Right lobe of liver (tissue), 6 donors: ENCODE measurements at regions not wholly inside any gene's neighbourhood (a gene's known extent, or its start where the extent isn't known, plus 50 kb on each side); places are given as distances from the start of the nearest gene placed in this dataset.

ENCODE experiments used
- ATAC-seq, 4 donors: fragments of 200-7000 bp; cut with Tn5 transposase; one replicate each; pipeline ENCODE4 v1.9.1; 2020; ENCODE audit warnings: mild to moderate bottlenecking in 4 of 4, moderate library complexity in 4 of 4
- DNase-seq, 3 donors: peaks; one replicate each; pipeline ENCODE4 v3.0.0-alpha.2; 2020
- H3K27ac ChIP-seq, 3 donors: fragments of 200-600 bp; one replicate each; pipeline ENCODE4 v1.8.0; 2022
- H3K27me3 ChIP-seq, 2 donors: fragments of 200-600 bp; one replicate each; pipeline ENCODE4 v1.8.0; 2022
- H3K36me3 ChIP-seq, 4 donors: fragments of 200-600 bp; sonication (generic) in 1 of 4; one replicate each; pipeline versions ENCODE4 v1.5.1 to v1.8.0; 2017 to 2022; ENCODE audit warnings: control low read depth in 1 of 4
- H3K4me1 ChIP-seq, 4 donors: fragments of 200-600 bp; sonication (generic) in 1 of 4; one replicate each; pipeline versions ENCODE4 v1.5.1 to v1.8.0; 2017 to 2022; ENCODE audit warnings: control low read depth in 1 of 4
- H3K4me3 ChIP-seq, 3 donors: fragments of 200-600 bp; one replicate each; pipeline ENCODE4 v1.8.0; 2022
- H3K9me3 ChIP-seq, 4 donors: fragments of 200-600 bp; sonication (generic) in 1 of 4; one replicate each; pipeline versions ENCODE4 v1.5.1 to v1.8.0; 2017 to 2022; ENCODE audit warnings: control low read depth in 1 of 4
- CTCF ChIP-seq, 4 donors: fragments of 200-600 bp in 3 of 4; fragments of 450-650 bp in 1 of 4; IDR thresholded peaks; one replicate each; pipeline versions ENCODE4 v1.5.1 to v1.8.0; 2016 to 2022; ENCODE audit warnings: antibody characterized with exemption in 4 of 4, mild to moderate bottlenecking in 2 of 4
- POLR2A ChIP-seq: fragments of 450-650 bp; IDR thresholded peaks from one replicate; pipeline ENCODE4 v1.6.1; 2017; ENCODE audit warnings: antibody characterized with exemption, mild to moderate bottlenecking
- WGBS: methylation state at CpG from one replicate; pipeline ENCODE4 v1.1.6; 2018; ENCODE audit warnings: low coverage, low lambda C conversion rate; ENCODE audit not compliant: insufficient coverage; ENCODE audit errors: missing lambda C conversion rate; 5-methylcytosine and 5-hydroxymethylcytosine counted together
- intact Hi-C, 2 donors: fragments of 100-400 bp; cut with DNase I; formaldehyde crosslinking; loops; one replicate each; pipeline versions ENCODE4 v1.11.2 to v1.14.1; 2022
- donor health status: DM: no; HTN: yes; CAD: no.
- donor health status: DM: no; HTN: no; CAD: no.
- donor health status: DM: no; HTN: no; CAD: no.
- donor health status: DM: no; HTN: yes; CAD: no.
- donor health status: DM: no; HTN: yes; CAD: no.

- no peak for DNase-seq
- no peaks in the 10 kb centered on the region for H3K4me1 ChIP-seq
- ATAC-seq: peak in 1 of 4 donors; percentile 26
- 42% methylated on average over 5 of the region's 8 CpGs for WGBS
- no peak for TF ChIP-seq CTCF (IDR thresholded peaks at IDR 0.05)
- no peak for TF ChIP-seq POLR2A
- no peak overlapping the region for H3K4me3 ChIP-seq
- intact Hi-C loops: no loop called here
- no peaks in the 10 kb centered on the region for H3K27me3 ChIP-seq
- H3K9me3 ChIP-seq: no peaks in the 10 kb centered on the region
- H3K36me3 ChIP-seq: no peaks in the 10 kb centered on the region
- H3K27ac ChIP-seq: no peak overlapping the region
Observed at GRCh38 chr15:69823223-69823907, 274.4 kb downstream of the TLE3 start.

- H3K9me3 ChIP-seq: no peaks in the 10 kb centered on the region
- ATAC-seq (no peak), DNase-seq (no peak)
- intact Hi-C loops: no loop called here
- H3K27me3 ChIP-seq: no peaks in the 10 kb centered on the region
- H3K27ac ChIP-seq: no peak overlapping the region
- H3K4me1 ChIP-seq: no peaks in the 10 kb centered on the region
- no peak for TF ChIP-seq POLR2A
- WGBS: 65% methylated on average over 9 of the region's 9 CpGs
- no peaks in the 10 kb centered on the region for H3K36me3 ChIP-seq
- H3K4me3 ChIP-seq: no peak overlapping the region
Observed at GRCh38 chr15:69824075-69824876, 273.4 kb downstream of the TLE3 start.

GRCh38 chr15:69824877-69825406, 272.8 kb downstream of the TLE3 start:
- no peak overlapping the region for H3K4me3 ChIP-seq
- H3K9me3 ChIP-seq: no peaks in the 10 kb centered on the region
- DNase-seq: no peak
- TF ChIP-seq CTCF (IDR thresholded peaks at IDR 0.05) (no peak), POLR2A (no peak)
- no peak overlapping the region for H3K27ac ChIP-seq
- H3K27me3 ChIP-seq: no peaks in the 10 kb centered on the region
- no peaks in the 10 kb centered on the region for H3K4me1 ChIP-seq
- ATAC-seq: no peak
- 72% methylated on average over 2 of the region's 2 CpGs for WGBS
- no peaks in the 10 kb centered on the region for H3K36me3 ChIP-seq
- intact Hi-C loops: no loop called here

- intact Hi-C loops: no loop called here
- no peak for ATAC-seq
- TF ChIP-seq POLR2A: no peak
- TF ChIP-seq CTCF (IDR thresholded peaks at IDR 0.05): no peak
- Histone ChIP-seq H3K27me3 (no peaks in the 10 kb centered on the region), H3K4me3 (no peak overlapping the region), H3K9me3 (no peaks in the 10 kb centered on the region), H3K36me3 (no peaks in the 10 kb centered on the region), H3K4me1 (no peaks in the 10 kb centered on the region), H3K27ac (no peak overlapping the region)
- 61% methylated on average over 15 of the region's 17 CpGs for WGBS
- no peak for DNase-seq
Observed at GRCh38 chr15:69825941-69826818, 271.5 kb downstream of the TLE3 start.
